Cardiac muscle cell (in vitro differentiated cells and primary cell): ENCODE measurements at regions not wholly inside any gene's neighbourhood (a gene's known extent, or its start where the extent isn't known, plus 50 kb on each side); places are given as distances from the start of the nearest gene placed in this dataset.

ENCODE experiments used
- DNase-seq, 2 donors: peaks; one replicate each; pipeline versions ENCODE4 v3.0.0 to v3.0.0-alpha.2; 2010 to 2017; ENCODE audit warnings: low read depth in 1 of 2, low spot score in 1 of 2
- H3K27ac ChIP-seq: fragments of 200-600 bp; sonication (generic); 2 replicates; pipeline ENCODE4 v1.5.1; 2016
- H3K27me3 ChIP-seq: fragments of 200-600 bp; sonication (generic); 2 replicates; pipeline ENCODE4 v1.6.0; 2016; ENCODE audit warnings: control low read depth
- H3K36me3 ChIP-seq: fragments of 200-600 bp; sonication (generic); 2 replicates; pipeline ENCODE4 v1.5.1; 2016; ENCODE audit warnings: control low read depth
- H3K4me1 ChIP-seq: fragments of 200-600 bp; sonication (generic); 2 replicates; pipeline ENCODE4 v1.8.1; 2017; ENCODE audit warnings: low read depth, mild to moderate bottlenecking, mixed run types
- H3K4me3 ChIP-seq: fragments of 200-600 bp; sonication (generic); 2 replicates; pipeline ENCODE4 v1.5.1; 2016; ENCODE audit warnings: mild to moderate bottlenecking
- H3K9me3 ChIP-seq: fragments of 200-600 bp; sonication (generic); 2 replicates; pipeline ENCODE4 v1.5.1; 2017; ENCODE audit warnings: low read depth, mild to moderate bottlenecking, control low read depth
- TF ChIP-seq, protein P1 (sequence below): IDR thresholded peaks from 2 replicates; pipeline ENCODE4 v1.5.1; 2012; ENCODE audit warnings: low read depth, mild to moderate bottlenecking, low read length

DNA sequence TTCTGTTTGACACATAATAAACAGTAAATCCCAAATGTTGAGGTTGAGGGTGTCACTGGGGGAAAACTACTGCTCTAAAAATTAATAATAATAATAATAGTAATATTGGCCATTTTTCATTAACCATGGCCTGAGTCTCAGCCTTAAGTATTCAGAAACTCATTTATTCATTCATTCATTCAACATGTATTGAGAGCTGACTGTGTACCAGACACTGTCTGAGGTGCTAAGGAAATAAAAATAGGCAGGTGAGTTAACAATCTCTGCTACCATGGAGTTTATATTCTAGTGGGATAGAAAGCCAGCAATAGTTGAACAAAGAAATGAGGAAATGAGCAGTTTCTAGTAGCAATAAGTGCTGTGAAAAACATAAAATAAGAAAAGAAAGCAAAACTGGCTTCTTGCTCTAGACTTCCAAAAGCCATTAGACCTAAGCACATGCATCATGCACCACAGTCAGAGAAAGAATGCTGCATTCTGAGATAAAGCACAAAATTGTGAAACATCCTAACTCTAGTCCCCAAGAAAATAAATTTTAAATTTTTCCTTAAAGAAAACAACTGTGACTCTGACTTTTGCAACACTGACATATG is 278.7 kb downstream of the RCHY1 start:
- H3K9me3 ChIP-seq: no peaks in the 10 kb centered on the region
- H3K27ac ChIP-seq: no peak overlapping the region
- TF ChIP-seq, protein P1, sequence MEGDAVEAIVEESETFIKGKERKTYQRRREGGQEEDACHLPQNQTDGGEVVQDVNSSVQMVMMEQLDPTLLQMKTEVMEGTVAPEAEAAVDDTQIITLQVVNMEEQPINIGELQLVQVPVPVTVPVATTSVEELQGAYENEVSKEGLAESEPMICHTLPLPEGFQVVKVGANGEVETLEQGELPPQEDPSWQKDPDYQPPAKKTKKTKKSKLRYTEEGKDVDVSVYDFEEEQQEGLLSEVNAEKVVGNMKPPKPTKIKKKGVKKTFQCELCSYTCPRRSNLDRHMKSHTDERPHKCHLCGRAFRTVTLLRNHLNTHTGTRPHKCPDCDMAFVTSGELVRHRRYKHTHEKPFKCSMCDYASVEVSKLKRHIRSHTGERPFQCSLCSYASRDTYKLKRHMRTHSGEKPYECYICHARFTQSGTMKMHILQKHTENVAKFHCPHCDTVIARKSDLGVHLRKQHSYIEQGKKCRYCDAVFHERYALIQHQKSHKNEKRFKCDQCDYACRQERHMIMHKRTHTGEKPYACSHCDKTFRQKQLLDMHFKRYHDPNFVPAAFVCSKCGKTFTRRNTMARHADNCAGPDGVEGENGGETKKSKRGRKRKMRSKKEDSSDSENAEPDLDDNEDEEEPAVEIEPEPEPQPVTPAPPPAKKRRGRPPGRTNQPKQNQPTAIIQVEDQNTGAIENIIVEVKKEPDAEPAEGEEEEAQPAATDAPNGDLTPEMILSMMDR: no peak
- H3K4me1 ChIP-seq: no peaks in the 10 kb centered on the region
- DNase-seq: peak in 1 of 2 donors; percentile 15
- no peak overlapping the region for H3K4me3 ChIP-seq
- H3K27me3 ChIP-seq: no peaks in the 10 kb centered on the region
- no peaks in the 10 kb centered on the region for H3K36me3 ChIP-seq

DNA sequence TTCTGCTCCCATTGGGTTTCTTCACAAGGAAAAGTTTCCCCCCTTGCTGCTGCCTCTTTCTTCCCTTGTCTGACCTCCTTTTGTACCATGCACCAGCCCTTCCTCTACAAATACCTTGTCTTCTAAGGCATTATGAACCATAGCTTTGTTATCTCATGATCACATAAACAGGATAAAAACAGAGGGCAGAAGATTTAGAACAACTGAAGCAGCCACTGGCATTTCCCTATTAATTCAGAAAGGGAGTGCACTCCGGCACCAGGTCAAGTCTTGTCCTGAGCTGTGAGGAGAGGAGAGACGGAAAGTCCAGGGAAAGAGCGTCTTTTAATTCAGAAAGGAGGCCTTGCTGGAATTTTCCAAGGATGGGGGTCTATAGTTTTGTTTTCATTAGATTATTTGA is 281.7 kb downstream of the RCHY1 start:
- no peaks in the 10 kb centered on the region for H3K4me1 ChIP-seq
- no peak overlapping the region for H3K27ac ChIP-seq
- no peak overlapping the region for H3K4me3 ChIP-seq
- no peaks in the 10 kb centered on the region for H3K9me3 ChIP-seq
- no peaks in the 10 kb centered on the region for H3K27me3 ChIP-seq
- no peak for DNase-seq
- H3K36me3 ChIP-seq: no peaks in the 10 kb centered on the region
- TF ChIP-seq, protein P1: no peak

DNA sequence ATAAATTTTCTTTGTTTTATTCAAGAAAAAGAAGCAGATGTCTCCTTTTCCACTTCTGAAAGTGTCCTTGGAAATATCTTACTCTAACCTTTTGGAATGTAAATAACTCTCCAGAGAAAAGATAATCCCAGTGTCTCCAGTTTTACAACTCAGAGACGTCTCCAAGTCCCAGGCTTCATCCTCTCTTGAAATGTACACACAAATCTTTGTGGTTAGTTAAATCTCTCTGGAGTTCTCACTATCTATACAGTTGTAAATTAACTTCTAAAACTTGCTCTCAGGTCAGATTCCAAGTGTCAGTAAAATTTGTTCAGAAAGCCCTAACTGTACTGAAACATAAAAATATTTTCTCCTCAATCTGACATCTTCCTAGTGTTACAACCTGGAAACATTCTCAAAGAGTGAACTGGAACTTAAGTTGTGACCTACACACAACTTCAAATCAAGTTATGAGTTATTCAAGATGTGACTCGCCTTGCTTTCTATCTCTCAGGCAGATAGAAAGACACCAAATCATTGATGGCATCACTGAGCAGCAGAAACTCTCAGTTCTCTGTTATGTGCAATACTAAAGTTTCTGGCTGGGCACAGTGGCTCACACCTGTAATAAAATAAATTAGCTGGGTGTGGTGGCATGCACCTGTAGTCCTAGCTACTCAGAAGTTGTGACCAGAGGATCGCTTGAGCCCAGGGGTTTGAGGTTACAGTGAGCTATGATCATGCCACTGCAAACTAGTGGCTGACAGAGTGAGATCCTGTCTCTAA is 284.2 kb downstream of the RCHY1 start:
- Histone ChIP-seq H3K27ac (no peak overlapping the region), H3K4me3 (no peak overlapping the region), H3K27me3 (no peaks in the 10 kb centered on the region), H3K36me3 (no peaks in the 10 kb centered on the region), H3K9me3 (no peaks in the 10 kb centered on the region), H3K4me1 (no peaks in the 10 kb centered on the region)
- TF ChIP-seq, protein P1: no peak
- DNase-seq: no peak

DNA sequence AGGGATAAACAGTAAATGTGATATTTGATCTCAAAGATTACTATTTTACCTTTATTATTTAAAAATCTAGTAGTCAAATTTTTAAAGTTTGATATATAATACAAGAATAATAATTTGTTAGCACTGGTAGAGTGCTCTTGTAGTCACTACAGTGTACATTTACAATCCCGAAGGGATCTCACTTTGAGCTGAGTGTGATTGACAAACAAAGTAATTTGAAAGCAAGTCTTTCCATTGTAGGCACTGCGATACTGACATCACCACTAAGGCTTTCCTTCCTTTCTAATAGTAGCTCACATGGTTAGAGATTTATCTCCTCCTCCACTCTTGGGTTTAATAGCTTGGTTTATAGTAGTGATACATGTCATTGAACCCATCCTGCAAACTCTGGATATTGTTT is 280.6 kb downstream of the PARM1 start:
- TF ChIP-seq, protein P1: no peak
- DNase-seq: no peak
- H3K4me1 ChIP-seq: no peaks in the 10 kb centered on the region
- no peaks in the 10 kb centered on the region for H3K9me3 ChIP-seq
- H3K36me3 ChIP-seq: no peaks in the 10 kb centered on the region
- no peak overlapping the region for H3K27ac ChIP-seq
- H3K27me3 ChIP-seq: no peaks in the 10 kb centered on the region
- H3K4me3 ChIP-seq: no peak overlapping the region

DNA sequence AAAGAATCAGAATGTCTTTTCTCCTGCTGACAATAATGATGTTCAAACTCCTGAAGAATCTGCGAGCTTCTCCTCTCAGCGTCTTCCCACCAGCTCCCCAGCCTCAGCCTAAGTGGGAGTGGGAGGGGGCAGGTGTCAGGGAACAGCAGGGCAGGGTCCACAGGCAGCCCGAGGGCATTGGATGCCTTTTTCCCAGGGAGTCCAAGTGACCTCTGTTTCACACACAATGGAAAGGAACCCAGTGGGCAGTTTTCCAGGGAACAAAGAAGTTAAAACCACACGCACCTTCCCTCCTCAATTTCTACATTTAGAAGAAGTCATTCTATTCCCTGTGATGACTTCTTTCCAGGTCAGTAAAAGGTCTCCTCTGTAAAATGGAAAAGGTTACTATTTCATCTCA is 278.5 kb downstream of the PARM1 start:
- TF ChIP-seq, protein P1: no peak
- no peak overlapping the region for H3K27ac ChIP-seq
- H3K4me1 ChIP-seq: no peaks in the 10 kb centered on the region

More for the DNA sequence above, 278.5 kb downstream of the PARM1 start:
- Histone ChIP-seq H3K27me3 (no peaks in the 10 kb centered on the region), H3K36me3 (no peaks in the 10 kb centered on the region), H3K4me3 (no peak overlapping the region), H3K9me3 (no peaks in the 10 kb centered on the region)
- DNase-seq: no peak
